B cell (primary cell): ENCODE measurements at regions not wholly inside any gene's neighbourhood (a gene's known extent, or its start where the extent isn't known, plus 50 kb on each side); places are given as distances from the start of the nearest gene placed in this dataset.

Experiments used
- ATAC-seq: fragments of 200-7000 bp; cut with Tn5 transposase; one replicate; pipeline ENCODE4 v1.10.0; 2021; ENCODE audit warnings: low read depth, mild to moderate bottlenecking, moderate number of reproducible peaks, moderate library complexity
- CTCF ChIA-PET: fragments of 350-600 bp; sonication (Branson Sonifier 250); formaldehyde crosslinking; loops from one replicate; lab custom pipeline; 2021; ENCODE audit warnings: antibody characterized with exemption, inconsistent platforms; lab: Charles Lee
- POLR2A ChIA-PET: fragments of 350-600 bp; sonication (Branson Sonifier 250); formaldehyde crosslinking; loops from one replicate; lab custom pipeline; 2021; ENCODE audit warnings: antibody characterized with exemption; lab: Charles Lee
- DNase-seq: peaks from one replicate; pipeline ENCODE4 v3.0.0; 2013
- H2AFZ ChIP-seq: 2 replicates; pipeline ENCODE4 v1.6.1; 2012; ENCODE audit warnings: mild to moderate bottlenecking, low read depth, low read length; ENCODE audit not compliant: insufficient read depth, poor library complexity, severe bottlenecking
- H3K27ac ChIP-seq, 2 donors: 1 replicate in 1 of 2; 2 replicates in 1 of 2; pipeline ENCODE4 v1.5.1; 2012 to 2013; ENCODE audit warnings: low read length in 2 of 2, mild to moderate bottlenecking in 2 of 2, moderate library complexity in 1 of 2
- H3K27me3 ChIP-seq, 4 experiments: fragments of 200-600 bp in 1 of 4; sonication (generic) in 1 of 4; replicated peaks in 1 of 4; 1 replicate in 2 of 4; 2 replicates in 2 of 4; pipeline versions ENCODE4 v1.6.1 to v1.7.0; 2013 to 2016; ENCODE audit warnings: low read length in 3 of 4, mild to moderate bottlenecking in 2 of 4, mixed read lengths in 1 of 4, moderate library complexity in 1 of 4; ENCODE audit not compliant: insufficient read depth in 4 of 4, control insufficient read depth in 3 of 4; ENCODE audit errors: control extremely low read depth in 1 of 4
- H3K36me3 ChIP-seq, 2 experiments: replicated peaks in 1 of 2; 1 replicate in 1 of 2; 2 replicates in 1 of 2; pipeline versions ENCODE4 v1.6.1 to v1.7.1; 2013; ENCODE audit warnings: low read length in 1 of 2; ENCODE audit not compliant: insufficient read depth in 2 of 2, control insufficient read depth in 1 of 2; ENCODE audit errors: control extremely low read depth in 1 of 2, extremely low read depth in 1 of 2
- H3K4me1 ChIP-seq, 2 donors: fragments of 200-600 bp in 1 of 2; sonication (generic) in 1 of 2; 1 replicate in 1 of 2; 2 replicates in 1 of 2; pipeline versions ENCODE4 v1.5.1 to v1.6.1; 2013 to 2017; ENCODE audit warnings: low read length in 2 of 2; ENCODE audit not compliant: control insufficient read depth in 2 of 2, insufficient read depth in 2 of 2
- H3K4me2 ChIP-seq: replicated peaks from 2 replicates; pipeline ENCODE3; 2012; ENCODE audit warnings: mild to moderate bottlenecking, low read depth, low read length; ENCODE audit not compliant: poor library complexity, severe bottlenecking
- H3K4me3 ChIP-seq, 5 experiments: fragments of 200-600 bp in 1 of 5; sonication (generic) in 1 of 5; 1 replicate in 3 of 5; 2 replicates in 2 of 5; pipeline versions ENCODE4 v1.5.1 to v1.7.0; 2011 to 2016; ENCODE audit warnings: low read length in 4 of 5, mild to moderate bottlenecking in 4 of 5, low read depth in 2 of 5, control low read depth in 1 of 5, moderate library complexity in 1 of 5; ENCODE audit not compliant: insufficient read depth in 1 of 5; ENCODE audit errors: control extremely low read depth in 1 of 5, extremely low read depth in 1 of 5
- H3K79me2 ChIP-seq: fragments of 200-600 bp; sonication (generic); one replicate; pipeline ENCODE4 v1.6.0; 2016; ENCODE audit warnings: low read length; ENCODE audit not compliant: control insufficient read depth, insufficient read depth
- H3K9ac ChIP-seq: fragments of 200-600 bp; sonication (generic); 2 replicates; pipeline ENCODE4 v1.6.1; 2017; ENCODE audit warnings: mild to moderate bottlenecking, low read length, moderate library complexity
- H3K9me3 ChIP-seq, 3 donors: one replicate each; pipeline versions ENCODE4 v1.6.1 to v1.7.1; 2013; ENCODE audit warnings: low read length in 2 of 3; ENCODE audit not compliant: control insufficient read depth in 2 of 3, insufficient read depth in 1 of 3; ENCODE audit errors: control extremely low read depth in 1 of 3
- H4K20me1 ChIP-seq: 2 replicates; pipeline ENCODE4 v1.6.0; 2012; ENCODE audit warnings: mild to moderate bottlenecking, low read length; ENCODE audit not compliant: insufficient read depth, control insufficient read depth, poor library complexity, severe bottlenecking
- H3K27ac Mint-ChIP-seq: one replicate; pipeline ENCODE4 v1.8.0; 2021; ENCODE audit warnings: mixed read lengths
- H3K27me3 Mint-ChIP-seq: one replicate; pipeline ENCODE4 v1.8.0; 2021; ENCODE audit warnings: mixed read lengths
- H3K4me1 Mint-ChIP-seq: one replicate; pipeline ENCODE4 v1.8.0; 2021; ENCODE audit warnings: mixed read lengths
- H3K4me3 Mint-ChIP-seq: one replicate; pipeline ENCODE4 v1.8.0; 2021; ENCODE audit warnings: mixed read lengths
- H3K9me3 Mint-ChIP-seq: one replicate; pipeline ENCODE4 v1.8.0; 2022; ENCODE audit warnings: mixed read lengths; ENCODE audit not compliant: insufficient read depth
- EZH2 ChIP-seq: IDR thresholded peaks from 2 replicates; pipeline ENCODE4 v1.6.1; 2012; ENCODE audit warnings: borderline replicate concordance, low read depth, mild to moderate bottlenecking, moderate library complexity, low read length; ENCODE audit not compliant: insufficient read depth, poor library complexity, severe bottlenecking
- WGBS: methylation state at CpG from one replicate; pipeline ENCODE4 v1.1.5; 2013; ENCODE audit warnings: missing lambda C conversion rate; ENCODE audit not compliant: insufficient coverage; 5-methylcytosine and 5-hydroxymethylcytosine counted together
- intact Hi-C: fragments of 100-400 bp; cut with micrococcal nuclease; formaldehyde crosslinking; loops from one replicate; pipeline ENCODE4 v1.10.0; 2022
- TF ChIP-seq, protein P1 (sequence below): fragments of 200-600 bp; IDR thresholded peaks from one replicate; pipeline ENCODE4 v1.8.0; 2022; ENCODE audit warnings: antibody characterized with exemption, mild to moderate bottlenecking

DNA sequence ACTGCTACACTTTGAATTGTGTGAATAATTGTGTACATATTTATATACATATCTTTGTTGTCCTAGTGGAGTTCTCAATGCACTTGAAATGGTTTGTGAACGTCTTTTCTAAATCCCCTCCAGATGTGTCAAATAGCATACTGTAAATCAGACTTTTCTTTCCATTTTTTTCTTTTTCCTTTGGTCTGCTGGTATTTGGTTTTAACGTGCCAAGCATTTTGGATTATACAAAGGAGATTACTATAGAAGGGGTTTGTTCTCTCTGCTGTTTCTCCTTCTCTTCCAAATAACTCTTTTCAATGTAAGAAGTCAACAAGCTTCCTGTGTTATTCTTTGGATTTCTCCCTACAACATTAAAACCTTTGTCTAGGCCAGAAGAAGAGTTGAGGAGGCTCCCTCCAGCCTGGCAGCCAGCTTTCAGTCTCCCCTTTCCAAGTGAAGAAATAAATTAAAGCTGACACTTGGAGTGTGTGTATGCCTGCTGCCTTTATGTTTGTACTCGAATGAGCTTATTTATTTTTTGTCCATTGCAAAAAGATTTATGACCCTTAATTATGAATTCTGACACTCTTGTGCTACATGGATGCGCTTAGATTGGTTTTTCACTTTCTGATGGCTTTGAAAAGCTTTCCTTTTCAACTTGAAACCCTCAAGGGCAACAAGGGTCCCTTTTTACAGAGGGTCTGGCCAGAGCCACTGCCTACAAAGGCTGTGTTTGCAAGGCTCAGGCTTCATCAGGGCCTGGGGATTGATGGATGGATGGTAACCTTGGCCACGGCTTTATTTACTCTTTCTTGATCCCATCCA is 107.8 kb downstream of the RAB18 start:
- Mint-ChIP-seq H3K27me3 (peaks cover 7% of the 10 kb centered on the region), H3K9me3 (no peaks in the 10 kb centered on the region), H3K27ac (no peak overlapping the region), H3K4me3 (no peak overlapping the region), H3K4me1 (no peaks in the 10 kb centered on the region)
- ATAC-seq (no peak), DNase-seq (no peak)
- H3K4me1 ChIP-seq = no peaks in the 10 kb centered on the region
- no peak for TF ChIP-seq EZH2
- TF ChIP-seq, protein P1, sequence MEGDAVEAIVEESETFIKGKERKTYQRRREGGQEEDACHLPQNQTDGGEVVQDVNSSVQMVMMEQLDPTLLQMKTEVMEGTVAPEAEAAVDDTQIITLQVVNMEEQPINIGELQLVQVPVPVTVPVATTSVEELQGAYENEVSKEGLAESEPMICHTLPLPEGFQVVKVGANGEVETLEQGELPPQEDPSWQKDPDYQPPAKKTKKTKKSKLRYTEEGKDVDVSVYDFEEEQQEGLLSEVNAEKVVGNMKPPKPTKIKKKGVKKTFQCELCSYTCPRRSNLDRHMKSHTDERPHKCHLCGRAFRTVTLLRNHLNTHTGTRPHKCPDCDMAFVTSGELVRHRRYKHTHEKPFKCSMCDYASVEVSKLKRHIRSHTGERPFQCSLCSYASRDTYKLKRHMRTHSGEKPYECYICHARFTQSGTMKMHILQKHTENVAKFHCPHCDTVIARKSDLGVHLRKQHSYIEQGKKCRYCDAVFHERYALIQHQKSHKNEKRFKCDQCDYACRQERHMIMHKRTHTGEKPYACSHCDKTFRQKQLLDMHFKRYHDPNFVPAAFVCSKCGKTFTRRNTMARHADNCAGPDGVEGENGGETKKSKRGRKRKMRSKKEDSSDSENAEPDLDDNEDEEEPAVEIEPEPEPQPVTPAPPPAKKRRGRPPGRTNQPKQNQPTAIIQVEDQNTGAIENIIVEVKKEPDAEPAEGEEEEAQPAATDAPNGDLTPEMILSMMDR = no peak
- WGBS = no CpG with 5 or more reads among the region's 5 CpGs
- no peak overlapping the region for H2AFZ ChIP-seq
- H3K9me3 ChIP-seq = no peaks in the 10 kb centered on the region
- ChIA-PET POLR2A (no interaction called here), CTCF (no interaction called here)
- no peaks in the 10 kb centered on the region for H4K20me1 ChIP-seq
- no peak overlapping the region for H3K27ac ChIP-seq
- no peaks in the 10 kb centered on the region for H3K79me2 ChIP-seq
- no peak overlapping the region for H3K4me2 ChIP-seq
- intact Hi-C loops = no loop called here
- H3K36me3 ChIP-seq = no peaks in the 10 kb centered on the region
- no peak overlapping the region for H3K4me3 ChIP-seq
- H3K27me3 ChIP-seq = no peaks in the 10 kb centered on the region
- no peak overlapping the region for H3K9ac ChIP-seq

DNA sequence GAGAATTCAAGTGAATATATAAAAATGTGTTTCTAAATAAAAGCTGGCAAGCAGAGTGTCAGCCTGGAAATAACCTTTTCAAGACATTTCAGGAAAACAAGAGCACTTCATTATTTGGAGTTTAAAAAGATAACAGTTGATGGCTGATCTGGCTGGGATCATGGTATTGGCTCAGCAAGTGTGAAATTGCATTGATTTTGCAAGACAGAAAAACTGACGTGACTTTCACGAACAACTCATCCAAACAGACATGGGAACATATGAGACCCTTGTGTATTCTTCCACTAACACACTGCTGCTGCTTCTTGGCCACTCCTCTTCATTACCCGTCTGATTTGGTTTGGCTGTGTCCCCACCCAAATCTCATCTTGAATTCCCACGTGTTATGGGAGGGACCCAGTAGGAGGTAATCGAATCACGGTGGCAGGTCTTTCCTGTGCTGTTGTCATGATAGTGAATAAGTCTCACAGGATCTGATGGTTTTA is 108.5 kb downstream of the RAB18 start:
- peaks cover 7% of the 10 kb centered on the region for H3K27me3 Mint-ChIP-seq
- H3K9me3 Mint-ChIP-seq = no peaks in the 10 kb centered on the region
- Histone ChIP-seq H2AFZ (no peak overlapping the region), H3K9me3 (no peaks in the 10 kb centered on the region), H3K9ac (no peak overlapping the region), H3K36me3 (no peaks in the 10 kb centered on the region), H3K4me2 (no peak overlapping the region), H3K4me3 (no peak overlapping the region), H3K4me1 (no peaks in the 10 kb centered on the region), H3K27me3 (no peaks in the 10 kb centered on the region), H3K27ac (no peak overlapping the region), H4K20me1 (no peaks in the 10 kb centered on the region), H3K79me2 (no peaks in the 10 kb centered on the region)
- POLR2A ChIA-PET = no interaction called here
- intact Hi-C loops = no loop called here
- H3K27ac Mint-ChIP-seq = no peak overlapping the region
- ATAC-seq = no peak
- WGBS = 100% methylated on average over 2 of the region's 6 CpGs
- no peak overlapping the region for H3K4me3 Mint-ChIP-seq
- no peaks in the 10 kb centered on the region for H3K4me1 Mint-ChIP-seq
- no peak for DNase-seq
- CTCF ChIA-PET = no interaction called here
- TF ChIP-seq, protein P1 = no peak
- TF ChIP-seq EZH2 = no peak
